GM18870 (cell line): ENCODE measurements at regions not wholly inside any gene's neighbourhood (a gene's known extent, or its start where the extent isn't known, plus 50 kb on each side); places are given as distances from the start of the nearest gene placed in this dataset.

Experiments used
- ATAC-seq: cut with Tn5 transposase; IDR thresholded peaks from one replicate; pipeline ENCODE4 v1.9.1; 2021; ENCODE audit warnings: moderate library complexity; ENCODE audit not compliant: unreplicated experiment

DNA sequence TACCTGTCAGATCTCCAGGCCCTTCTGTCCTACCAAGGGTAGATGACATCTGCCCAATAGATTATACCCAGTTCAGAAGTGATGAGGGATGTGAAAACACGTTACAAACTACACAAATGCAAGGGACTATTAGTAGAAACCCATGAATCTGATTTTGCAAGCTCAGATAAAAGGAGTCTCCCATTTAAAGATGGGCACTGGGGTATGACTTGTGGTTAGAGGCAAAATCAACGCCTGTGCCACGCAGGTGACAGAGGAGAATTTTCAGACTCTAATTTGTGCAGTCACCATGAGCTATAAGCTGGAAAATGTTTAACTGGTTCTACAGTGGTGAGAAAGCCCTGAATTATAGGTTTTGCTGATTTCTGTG is 184.4 kb upstream of the LPP start:
- no peak for ATAC-seq

DNA sequence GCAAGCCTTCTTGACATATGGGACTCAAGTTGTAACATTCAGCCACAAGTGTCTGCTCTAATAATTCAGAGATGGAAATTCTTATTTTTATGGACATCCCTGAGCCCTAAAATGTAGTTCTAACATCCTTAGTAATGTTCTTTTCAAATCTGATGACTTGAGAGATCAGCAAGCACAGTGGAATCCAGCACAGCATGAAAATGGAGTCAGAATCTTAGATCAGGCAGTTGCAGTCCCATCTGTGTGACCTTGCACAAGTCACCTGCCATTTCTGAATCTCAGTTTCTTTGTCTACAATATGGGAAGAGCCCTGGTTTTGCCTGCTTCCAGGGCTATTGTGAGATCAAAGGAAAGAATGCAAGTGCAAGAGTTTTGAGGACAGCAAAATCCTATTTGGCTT is 183.9 kb upstream of the LPP start:
- no peak for ATAC-seq

DNA sequence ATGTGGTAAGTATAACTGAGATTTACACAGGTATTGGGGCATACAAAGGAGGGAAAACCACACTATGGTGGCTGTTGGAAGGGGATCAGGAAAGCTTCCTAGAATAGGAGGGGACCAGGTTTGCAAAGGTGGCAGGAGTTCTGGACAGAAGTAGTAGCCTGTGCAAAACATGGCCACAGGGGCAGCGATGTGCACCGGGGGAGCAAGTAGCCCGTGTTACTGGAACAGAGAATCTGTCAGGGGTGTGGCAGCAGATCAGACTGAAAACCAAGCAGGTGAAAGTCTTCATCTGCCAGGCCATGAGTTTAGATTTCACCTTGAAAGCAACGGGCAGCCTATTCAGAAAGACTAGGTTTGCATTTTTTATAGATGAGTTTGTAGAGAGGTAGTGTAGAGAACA is 182.3 kb upstream of the LPP start:
- ATAC-seq = no peak

DNA sequence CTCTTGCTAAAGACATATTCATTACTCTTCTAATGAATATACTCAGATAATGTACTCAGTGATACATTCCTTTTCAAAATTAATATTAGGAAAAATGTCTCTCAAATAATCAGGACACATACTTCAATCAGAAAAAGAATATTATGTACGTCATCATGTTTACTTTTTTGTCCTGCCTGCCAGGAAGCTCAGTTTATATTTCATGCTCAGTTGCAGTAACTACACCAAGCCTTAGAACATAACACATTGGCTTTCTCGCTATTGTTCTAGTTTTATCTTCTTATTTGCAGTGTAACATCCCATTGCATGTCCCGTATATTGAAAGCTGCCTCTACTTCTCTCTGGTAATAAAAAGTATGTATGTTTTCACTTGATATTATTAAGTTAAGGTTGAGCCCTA is 181.5 kb upstream of the LPP start:
- ATAC-seq = no peak

DNA sequence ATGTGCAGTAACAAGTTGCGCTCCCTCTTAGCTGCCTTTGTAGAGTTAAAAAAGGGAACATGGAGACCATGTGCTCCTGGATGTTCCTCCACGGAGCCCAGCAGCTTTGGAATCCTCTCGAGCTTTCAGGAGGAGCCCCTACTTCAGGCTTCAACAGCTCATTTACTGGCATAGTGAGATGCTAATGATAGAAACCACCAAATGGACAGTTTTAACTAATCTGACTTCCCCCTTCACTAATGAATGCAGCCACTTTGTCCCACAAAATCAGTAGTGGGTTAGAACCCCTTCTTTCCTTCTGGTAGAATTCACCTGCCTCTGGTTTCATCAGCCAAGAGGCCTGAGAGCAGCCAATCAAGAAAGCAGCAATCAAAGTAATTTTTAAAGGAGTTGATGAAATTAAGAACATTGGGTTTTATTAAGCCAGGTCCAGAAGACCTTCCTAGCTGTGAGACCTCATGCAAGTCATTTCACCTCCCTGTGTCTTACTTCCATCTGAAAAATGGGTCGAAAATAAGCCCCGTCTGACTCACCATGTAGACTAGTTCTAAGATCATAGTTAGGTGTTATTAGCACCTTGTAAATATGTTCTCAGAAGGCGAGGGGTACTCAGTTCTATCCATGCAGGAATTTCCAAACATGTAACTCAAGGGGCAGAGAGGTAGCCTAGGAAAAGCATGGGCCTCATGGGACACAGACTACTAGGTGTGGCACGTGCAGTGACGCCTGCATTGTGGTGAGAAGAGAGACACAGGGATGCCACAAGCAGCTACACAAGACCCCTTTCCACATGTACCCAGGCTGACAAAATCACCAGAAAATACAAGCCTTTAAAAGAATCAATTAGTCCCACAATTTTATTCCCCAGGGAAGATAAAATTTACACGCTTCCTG is 179.7 kb upstream of the LPP start:
- ATAC-seq = no peak

DNA sequence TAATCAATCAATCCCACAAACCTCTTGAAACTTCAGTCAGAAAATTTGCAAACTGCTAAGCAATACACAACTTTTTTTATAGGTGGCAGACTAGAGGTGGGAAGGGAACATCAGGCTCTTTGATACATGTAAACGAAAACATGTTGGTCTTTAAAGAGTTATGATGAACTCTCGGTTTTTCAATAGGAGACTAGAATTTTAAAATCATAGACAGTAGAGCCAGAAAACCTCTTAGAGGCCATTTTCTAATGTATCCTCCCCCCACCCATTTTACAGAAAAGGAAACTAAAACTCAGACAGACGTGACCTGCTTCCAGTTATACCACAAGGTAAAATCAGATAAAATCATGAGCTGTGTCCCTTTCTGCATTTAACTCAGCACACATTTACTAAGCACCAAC is 179.1 kb upstream of the LPP start:
- ATAC-seq = no peak

DNA sequence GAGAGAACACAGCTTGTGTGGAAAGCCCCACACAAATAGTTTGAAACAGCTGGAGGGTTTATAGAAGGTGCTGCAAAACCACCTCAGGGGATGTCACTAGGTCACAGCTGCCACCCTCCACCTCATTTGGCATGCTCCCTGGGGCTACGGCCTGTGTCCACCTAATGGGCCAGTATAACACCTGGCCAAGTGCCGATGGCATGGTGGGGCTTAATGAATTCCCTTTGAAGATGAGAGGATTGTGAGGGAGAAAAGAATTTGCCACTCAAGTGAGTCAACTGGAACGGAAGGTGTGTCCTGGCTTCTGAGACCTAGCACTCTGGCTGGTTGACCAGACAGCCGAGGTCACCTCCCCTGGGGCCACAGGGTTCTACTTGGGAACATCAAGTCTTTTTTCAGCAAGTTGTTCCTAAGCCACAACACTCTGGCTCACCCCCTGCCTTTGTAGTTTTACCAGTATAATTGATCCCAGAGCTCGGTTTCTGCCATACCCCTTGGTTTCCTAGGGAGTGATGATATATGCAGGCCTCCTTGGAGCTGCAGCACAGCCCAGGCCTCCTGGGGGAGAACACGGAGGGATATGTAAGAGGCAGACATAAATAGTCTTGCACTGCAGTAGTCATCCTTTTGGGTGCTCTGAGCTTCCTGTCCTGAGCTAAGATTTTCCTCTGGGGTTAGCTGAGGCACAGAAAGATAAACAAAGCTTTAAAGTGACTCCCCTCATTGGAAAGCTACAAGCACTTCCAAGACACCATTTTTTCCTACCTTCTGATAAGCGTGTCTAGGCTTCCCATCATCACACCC is 178.2 kb upstream of the LPP start:
- no peak for ATAC-seq

DNA sequence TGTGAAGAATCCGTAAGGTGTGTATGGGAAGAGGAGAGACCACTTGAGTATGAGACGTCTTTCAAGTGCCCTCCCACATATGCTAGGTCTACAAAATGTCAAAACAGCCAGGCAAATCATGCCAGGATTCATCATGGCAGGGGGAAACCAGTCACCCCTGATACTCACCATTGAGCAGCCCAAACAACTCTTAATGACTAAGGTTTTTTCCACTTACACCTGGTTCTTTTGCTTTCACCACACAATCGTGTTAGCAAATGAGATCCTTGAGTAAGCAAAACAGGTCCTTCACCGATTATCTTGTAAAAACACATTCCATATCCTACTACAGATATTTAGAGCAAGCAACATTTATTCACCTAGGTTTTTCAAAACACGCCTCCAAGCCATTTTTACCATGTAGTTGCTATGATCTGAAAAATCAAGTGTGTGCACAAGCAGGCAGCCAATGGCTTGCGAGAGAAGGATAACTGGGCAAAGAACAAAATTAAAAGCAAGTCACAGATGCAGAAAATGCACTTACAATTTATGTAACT is 177.5 kb upstream of the LPP start:
- ATAC-seq = no peak

DNA sequence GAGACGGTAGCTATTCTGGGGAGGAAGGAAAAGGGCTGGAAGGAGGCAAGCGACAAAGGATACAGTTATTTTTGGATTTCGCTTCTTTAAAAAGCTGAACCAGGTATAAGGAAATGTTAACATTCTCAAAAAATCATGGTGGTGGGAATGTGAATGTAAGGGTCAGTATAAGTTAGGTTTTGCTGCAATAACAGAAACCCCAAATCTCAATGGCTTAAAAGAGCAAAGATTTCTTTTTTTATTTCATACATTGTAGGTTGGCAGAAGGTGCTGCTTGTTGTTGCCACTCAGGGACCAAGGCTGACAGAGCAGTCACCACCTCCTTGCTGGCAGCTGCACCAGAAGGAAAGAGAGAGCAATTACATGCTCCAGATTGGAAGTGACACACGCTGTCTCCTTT is 176.3 kb upstream of the LPP start:
- no peak for ATAC-seq

DNA sequence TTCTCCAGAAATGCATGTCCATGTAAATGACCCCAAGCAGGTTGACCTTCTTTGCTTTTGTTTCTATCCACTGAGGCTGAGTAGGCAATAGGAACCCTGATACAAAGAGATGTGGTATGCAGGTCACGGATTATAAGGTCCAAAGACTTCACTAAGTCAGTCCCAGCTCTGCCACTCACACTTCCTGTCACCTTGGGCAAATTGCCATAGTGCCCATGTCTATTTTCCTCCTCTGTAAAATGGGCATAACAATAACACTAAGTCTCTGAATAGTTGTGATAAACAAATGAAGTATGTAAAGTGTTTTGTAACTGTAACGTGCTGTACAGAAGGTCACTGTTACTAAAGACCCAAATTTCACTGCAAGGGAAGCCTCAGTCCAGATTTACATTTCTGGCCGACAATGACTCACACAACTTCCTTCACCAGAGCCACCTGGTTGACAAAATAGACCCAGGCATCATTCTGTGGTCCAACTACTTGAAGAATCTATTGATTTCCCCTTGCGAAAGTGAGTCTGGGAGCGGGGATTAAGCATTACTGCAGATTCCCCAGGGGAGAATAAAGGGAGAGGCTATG is 175.4 kb upstream of the LPP start:
- no peak for ATAC-seq

DNA sequence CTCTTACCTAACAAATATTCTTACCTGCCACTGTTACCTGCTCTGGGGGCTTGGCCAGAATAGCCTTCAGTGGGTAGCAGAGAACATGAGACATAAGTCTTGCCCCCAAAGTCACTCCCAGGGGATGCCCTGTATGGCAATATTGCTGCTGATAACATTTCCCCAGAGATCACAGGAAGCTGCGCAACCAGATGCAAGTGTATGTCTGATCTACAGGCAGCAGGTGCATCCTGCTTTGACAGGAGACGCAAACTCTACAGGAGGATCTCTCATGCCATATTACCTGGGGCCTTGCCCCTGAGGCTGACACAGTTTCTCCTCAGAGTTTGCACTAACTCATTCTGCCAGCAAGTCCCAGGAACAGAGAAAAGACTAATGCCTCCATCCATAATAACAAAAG is 174.4 kb upstream of the LPP start:
- ATAC-seq = no peak

DNA sequence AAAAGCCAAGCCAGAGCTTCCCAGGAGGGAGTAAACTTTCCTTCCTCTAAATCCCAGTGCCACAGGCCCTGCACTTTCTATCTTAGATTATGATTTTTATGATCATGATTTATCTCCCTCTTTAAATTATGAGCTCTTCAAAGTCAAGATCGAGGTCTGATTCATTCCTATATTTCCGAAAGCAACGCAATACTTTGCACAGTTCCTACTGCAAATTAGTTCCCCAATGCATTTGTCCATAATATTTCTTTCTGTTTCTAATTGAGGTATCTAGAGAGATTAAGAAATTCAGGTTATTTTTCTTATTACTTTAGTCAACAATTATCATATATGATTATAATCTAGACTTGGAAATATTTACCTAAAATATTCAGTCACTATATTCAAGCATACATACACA is 173.1 kb upstream of the LPP start:
- no peak for ATAC-seq

DNA sequence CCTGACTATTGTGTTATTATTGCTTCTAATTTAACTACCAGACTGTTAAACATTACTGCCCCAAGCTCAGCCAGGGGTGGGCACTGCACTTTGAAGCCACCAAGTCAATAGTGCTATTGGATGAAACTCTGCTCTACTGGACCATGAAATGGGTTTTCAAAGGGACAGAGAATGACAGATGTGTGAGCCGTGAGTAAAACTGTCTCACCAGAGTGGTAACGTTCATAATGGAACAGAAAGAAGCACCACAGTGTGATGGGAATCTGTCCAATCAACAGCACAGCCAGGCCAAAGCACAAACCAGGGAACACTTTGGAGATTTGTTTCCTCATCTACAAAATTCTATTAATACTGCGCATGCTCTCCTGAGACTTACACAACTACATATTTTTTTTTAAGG is 171.8 kb upstream of the LPP start:
- ATAC-seq = no peak

DNA sequence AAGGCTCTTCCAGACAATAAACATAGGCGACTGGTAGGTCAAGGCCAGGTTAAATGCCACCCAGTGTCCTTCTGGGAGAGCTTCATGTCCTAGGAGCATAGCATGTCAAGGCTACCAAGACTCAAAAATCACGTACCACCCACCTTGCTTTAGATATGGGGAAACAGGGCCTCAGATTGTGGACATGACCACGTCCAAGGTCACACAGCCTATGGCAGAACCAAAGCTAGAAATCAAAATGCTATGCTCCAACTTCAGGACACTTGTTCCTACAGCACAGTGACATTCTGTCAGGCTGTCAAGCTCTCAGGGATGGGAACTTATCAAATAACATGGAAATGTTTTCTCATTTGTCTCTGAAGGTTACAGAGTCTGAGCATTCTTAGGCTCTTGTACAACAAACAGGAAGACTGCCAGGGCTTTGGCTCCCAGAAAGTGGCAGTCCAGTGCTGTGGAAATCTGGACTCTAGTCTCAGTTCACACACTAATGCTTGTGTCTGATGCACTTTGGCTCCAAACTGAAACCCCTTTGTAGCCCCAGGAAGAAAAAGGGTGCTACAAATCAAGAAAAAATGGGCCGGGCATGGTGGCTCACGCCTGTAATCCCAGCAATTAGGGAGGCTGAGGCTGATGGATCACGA is 170.4 kb upstream of the LPP start:
- no peak for ATAC-seq

DNA sequence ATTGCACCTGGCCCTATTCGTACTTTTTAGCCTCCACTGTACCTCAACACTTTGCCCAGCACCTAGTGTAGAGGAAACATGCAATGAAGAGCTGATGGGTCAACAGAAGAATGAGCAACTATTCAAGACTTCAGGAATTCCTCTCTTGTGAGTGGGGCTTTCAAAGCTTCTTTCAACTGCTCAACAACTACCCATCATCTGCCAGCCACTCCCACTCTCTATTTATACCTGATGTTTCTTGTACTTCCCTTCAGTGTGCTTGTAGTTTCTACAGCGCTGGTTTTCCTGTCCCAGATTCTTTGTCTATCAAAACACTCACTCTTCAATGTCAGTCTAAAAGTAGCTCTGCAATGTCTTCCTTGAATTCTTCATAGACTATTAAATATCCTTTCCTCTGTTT is 168.3 kb upstream of the LPP start:
- ATAC-seq = no peak

DNA sequence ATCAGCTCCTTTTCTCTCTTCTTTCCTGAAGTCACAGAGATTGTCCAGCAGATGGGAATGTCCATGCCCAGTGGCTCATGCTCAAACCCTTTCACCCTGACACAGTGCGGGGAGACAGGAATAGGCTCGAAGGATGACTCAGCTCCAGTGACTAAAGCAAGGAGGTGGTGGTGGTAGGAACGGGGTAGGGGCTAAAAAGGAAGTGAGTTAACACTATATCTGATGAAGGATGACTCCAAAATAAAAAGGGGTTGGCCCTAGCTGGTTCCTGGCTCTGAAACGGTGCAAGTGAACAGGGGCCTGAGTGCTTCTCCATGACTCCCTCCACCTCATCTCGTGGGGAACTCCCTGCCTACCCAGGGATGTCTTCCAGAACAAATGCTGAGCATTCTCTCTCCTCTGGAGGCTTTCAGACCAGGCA is 167.4 kb upstream of the LPP start:
- no peak for ATAC-seq

DNA sequence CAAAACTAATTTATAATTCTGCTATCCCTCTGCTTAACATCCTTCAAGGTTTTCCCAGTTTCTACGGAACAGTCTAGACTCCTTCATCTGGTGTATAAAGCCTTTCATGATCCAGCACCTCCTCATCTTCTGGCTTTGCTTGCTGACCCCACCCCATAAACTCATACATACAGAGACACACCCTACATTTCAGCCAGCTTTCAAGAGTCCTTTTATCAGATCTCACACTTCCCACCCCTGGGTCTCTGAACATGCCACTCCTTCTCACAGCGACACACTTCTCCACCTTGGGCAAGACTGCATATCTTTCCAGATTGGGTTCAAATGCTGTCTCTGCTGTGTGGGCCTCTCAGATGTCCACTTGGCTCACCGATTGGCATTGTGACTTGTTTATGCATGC is 166.8 kb upstream of the LPP start:
- ATAC-seq = no peak

DNA sequence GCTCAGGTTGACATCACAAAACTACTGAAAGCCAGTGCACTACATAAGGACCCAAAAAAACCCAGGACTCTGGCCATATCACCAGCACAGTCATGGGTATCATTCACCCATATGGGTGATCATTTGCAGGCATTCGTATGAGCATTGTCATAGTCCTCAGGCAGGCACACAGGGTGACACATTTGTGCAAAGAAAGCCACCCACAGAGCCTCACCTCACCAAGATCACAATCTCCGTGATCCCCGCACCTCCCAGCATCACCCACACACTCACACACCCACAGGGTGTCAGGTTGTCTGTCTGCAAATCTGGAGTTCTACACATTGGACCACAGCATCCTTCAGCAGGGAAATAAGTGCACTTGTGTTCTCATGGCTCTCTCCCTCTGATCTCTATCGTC is 166.0 kb upstream of the LPP start:
- ATAC-seq = no peak

DNA sequence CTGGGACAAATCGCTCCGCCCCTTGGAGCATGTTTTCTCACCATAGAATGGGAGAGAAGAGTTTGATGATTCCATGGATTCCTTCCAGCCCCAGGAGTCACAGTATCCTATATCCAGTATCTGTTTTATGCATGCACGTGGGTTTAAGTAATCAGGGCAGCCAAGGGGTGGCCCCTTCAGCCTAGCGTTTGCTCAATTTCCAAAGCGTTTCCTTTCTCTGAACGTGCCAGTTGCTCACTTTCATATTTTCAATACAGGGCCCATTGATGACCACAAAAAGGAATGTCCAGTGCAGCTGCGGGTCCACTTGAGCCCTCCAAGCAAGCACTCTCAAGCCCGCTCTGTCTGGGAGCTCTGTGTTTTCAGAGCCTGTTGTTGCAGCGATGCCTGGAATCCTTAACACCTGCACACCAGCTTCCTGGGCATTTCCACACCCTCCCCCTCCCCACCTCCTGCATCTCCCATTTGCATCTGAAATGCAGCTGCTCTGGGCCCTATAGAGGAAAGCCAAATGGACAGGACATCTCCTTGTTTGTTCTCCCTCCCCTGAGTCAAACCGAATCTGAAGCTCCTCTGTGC is 164.3 kb upstream of the LPP start:
- ATAC-seq = no peak

DNA sequence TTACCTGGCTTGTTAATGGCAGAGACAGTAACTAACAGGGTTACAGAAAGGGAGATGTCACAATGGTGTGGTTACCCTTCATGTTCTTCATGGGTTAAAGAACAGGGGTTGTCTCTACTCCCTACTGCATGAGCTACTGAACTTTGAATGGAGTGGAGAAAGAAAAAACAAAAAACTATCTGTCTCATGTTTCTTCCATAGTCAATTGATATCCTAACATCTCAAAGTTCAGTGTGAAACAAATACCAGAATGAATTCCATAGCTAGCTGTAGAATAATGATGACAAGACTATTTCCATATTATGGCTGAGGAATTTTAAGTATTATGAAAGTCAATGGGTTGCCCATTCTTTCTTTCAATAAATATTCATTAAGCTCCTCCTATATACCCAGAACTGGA is 161.3 kb upstream of the LPP start:
- ATAC-seq = no peak
